Thyroid gland (tissue), 4 donors: ENCODE measurements at regions not wholly inside any gene's neighbourhood (a gene's known extent, or its start where the extent isn't known, plus 50 kb on each side); places are given as distances from the start of the nearest gene placed in this dataset.

ENCODE experiments used
- DNase-seq, 2 donors: peaks; one replicate each; pipeline ENCODE4 v3.0.0-alpha.2; 2019
- H3K27ac ChIP-seq, 3 donors: fragments of 200-600 bp; sonication (generic); 1 replicate in 2 of 3; 2 replicates in 1 of 3; pipeline ENCODE4 v1.5.1; 2016 to 2019; ENCODE audit warnings: mild to moderate bottlenecking in 1 of 3, moderate library complexity in 1 of 3
- H3K27me3 ChIP-seq: fragments of 200-600 bp; sonication (generic); one replicate; pipeline ENCODE4 v1.5.1; 2019
- H3K36me3 ChIP-seq, 2 donors: fragments of 200-600 bp; sonication (generic); one replicate each; pipeline ENCODE4 v1.5.1; 2016 to 2019
- H3K4me1 ChIP-seq, 2 donors: fragments of 200-600 bp; sonication (generic); one replicate each; pipeline ENCODE4 v1.5.1; 2017 to 2019
- H3K4me3 ChIP-seq, 3 donors: fragments of 200-600 bp; sonication (generic); replicated peaks in 1 of 3; 1 replicate in 2 of 3; 2 replicates in 1 of 3; pipeline ENCODE4 v1.5.1; 2016; ENCODE audit warnings: mild to moderate bottlenecking in 1 of 3
- H3K9me3 ChIP-seq: fragments of 200-600 bp; sonication (generic); one replicate; pipeline ENCODE4 v1.5.1; 2017
- CTCF ChIP-seq, 6 experiments: fragments of 200-600 bp in 3 of 6; fragments of 450-650 bp in 3 of 6; sonication (generic) in 3 of 6; IDR thresholded peaks; one replicate each; pipeline ENCODE4 v1.5.1; 2016 to 2019; ENCODE audit warnings: antibody characterized with exemption in 6 of 6, mild to moderate bottlenecking in 2 of 6, inconsistent platforms in 1 of 6, moderate library complexity in 1 of 6
- POLR2A ChIP-seq, 2 donors: fragments of 450-650 bp; IDR thresholded peaks; one replicate each; pipeline ENCODE4 v1.6.1; 2017; ENCODE audit warnings: antibody characterized with exemption in 2 of 2, mild to moderate bottlenecking in 2 of 2, moderate library complexity in 1 of 2
- WGBS, 2 donors: methylation state at CpG; one replicate each; pipeline ENCODE4 v1.1.5; 2017; 5-methylcytosine and 5-hydroxymethylcytosine counted together
- intact Hi-C: fragments of 100-400 bp; cut with DNase I; formaldehyde crosslinking; loops from one replicate; pipeline ENCODE4 v1.15.1; 2023

GRCh38 chr6:144339859-144340452 is 54.8 kb downstream of the UTRN start:
- no peak overlapping the region for H3K4me3 ChIP-seq
- H3K27me3 ChIP-seq, result no peaks in the 10 kb centered on the region
- WGBS, 2 donors, result 96 to 97% methylated on average over 12 of the region's 12 CpGs
- TF ChIP-seq POLR2A (IDR thresholded peaks at IDR 0.05) (no peak), CTCF (IDR thresholded peaks at IDR 0.05) (no peak)
- H3K27ac ChIP-seq, result peak overlapping the region; percentile 13 to 61 (median 48)
- no peaks in the 10 kb centered on the region for H3K9me3 ChIP-seq
- no peaks in the 10 kb centered on the region for H3K36me3 ChIP-seq
- intact Hi-C loops, result loop anchor here (10.0 kb wide), 1 partner anchor 55 kb away; the partner anchor contains the start of gene UTRN
- peaks cover 81 to 94% of the 10 kb centered on the region in 2 donors for H3K4me1 ChIP-seq
- no peak for DNase-seq

- no peak for TF ChIP-seq CTCF (IDR thresholded peaks at IDR 0.05)
- intact Hi-C loops, result no loop called here
- Histone ChIP-seq H3K9me3 (no peaks in the 10 kb centered on the region), H3K4me3 (no peak overlapping the region), H3K4me1 (peaks cover 73 to 94% of the 10 kb centered on the region in 2 donors), H3K27me3 (no peaks in the 10 kb centered on the region), H3K27ac (peak overlapping the region; percentile 13 to 61 (median 48)), H3K36me3 (no peaks in the 10 kb centered on the region)
- WGBS, 2 donors, result 55 to 58% methylated on average over 5 of the region's 5 CpGs
- no peak for DNase-seq
Observed at GRCh38 chr6:144340541-144341371, 55.6 kb downstream of the UTRN start.

- WGBS, 2 donors, result 86% methylated on average over 5 of the region's 5 CpGs
Observed at GRCh38 chr6:144341831-144342527, 56.8 kb downstream of the UTRN start.

GRCh38 chr6:144343701-144344428 is 58.7 kb downstream of the UTRN start:
- Histone ChIP-seq H3K9me3 (no peaks in the 10 kb centered on the region), H3K27ac (peak overlapping the region; percentile 19 to 70 (median 47)), H3K36me3 (no peaks in the 10 kb centered on the region), H3K4me3 (no peak overlapping the region), H3K4me1 (peaks cover 61 to 94% of the 10 kb centered on the region in 2 donors), H3K27me3 (no peaks in the 10 kb centered on the region)
- DNase-seq, result no peak
- TF ChIP-seq CTCF (IDR thresholded peaks at IDR 0.05) (no peak), POLR2A (IDR thresholded peaks at IDR 0.05) (no peak)
- 40 to 58% methylated on average over 10 of the region's 10 CpGs for WGBS, 2 donors
- intact Hi-C loops, result no loop called here

More at GRCh38 chr6:144341831-144342527, 56.8 kb downstream of the UTRN start:
- H3K27ac ChIP-seq, result peak overlapping the region; percentile 9 to 61 (median 48)
- peaks cover 69 to 94% of the 10 kb centered on the region in 2 donors for H3K4me1 ChIP-seq
- intact Hi-C loops, result no loop called here
- no peak for DNase-seq
- no peaks in the 10 kb centered on the region for H3K27me3 ChIP-seq
- H3K4me3 ChIP-seq, result no peak overlapping the region
- H3K9me3 ChIP-seq, result no peaks in the 10 kb centered on the region
- TF ChIP-seq POLR2A (IDR thresholded peaks at IDR 0.05) (no peak), CTCF (IDR thresholded peaks at IDR 0.05) (no peak)
- no peaks in the 10 kb centered on the region for H3K36me3 ChIP-seq
